ENCODE measurements at regions not wholly inside any gene's neighbourhood (a gene's known extent, or its start where the extent isn't known, plus 50 kb on each side); places are given as distances from the start of the nearest gene placed in this dataset.

- DNase-seq (ENCODE audit: low spot score in 2 of 2): no peak
- no peaks in the 10 kb centered on the region for H3K27me3 ChIP-seq (ENCODE audit: low read depth)
- no peak overlapping the region for H3K4me3 ChIP-seq
- no peaks in the 10 kb centered on the region for H3K4me1 ChIP-seq
- H3K9me3 ChIP-seq: no peaks in the 10 kb centered on the region
- in situ Hi-C loops (cut with MboI; ENCODE audit: low sequenced_read_pairs): loop anchor here (25.0 kb wide), 1 partner anchor 221 kb away; no protein-coding TSS in a partner anchor
- no peaks in the 10 kb centered on the region for H3K36me3 ChIP-seq (replicated peaks)
Measured at GRCh38 chr12:45166056-45166455, 49.8 kb upstream of the ANO6 start.
